ENCODE measurements at regions not wholly inside any gene's neighbourhood (a gene's known extent, or its start where the extent isn't known, plus 50 kb on each side); places are given as distances from the start of the nearest gene placed in this dataset.

- TF ChIP-seq CTCF (conservative IDR thresholded peaks at IDR 0.05; ENCODE audit: low read depth, low read length) (no peak), CHD1 (IDR thresholded peaks at IDR 0.05; ENCODE audit: low read depth, low read length) (no peak), POLR2A (IDR thresholded peaks at IDR 0.05; ENCODE audit: low read depth, low read length) (no peak), MXI1 (IDR thresholded peaks at IDR 0.05; ENCODE audit: borderline replicate concordance, low read depth, low read length) (no peak), RFX5 (IDR thresholded peaks at IDR 0.05; ENCODE audit: low read depth, low read length) (no peak), BHLHE40 (IDR thresholded peaks at IDR 0.05; ENCODE audit: low read depth, low read length) (no peak), RCOR1 (IDR thresholded peaks at IDR 0.05; ENCODE audit: insufficient replicate concordance, low read length) (no peak), ELK1 (IDR thresholded peaks at IDR 0.05; ENCODE audit: borderline replicate concordance, low read depth, low read length) (no peak)
Observed at GRCh38 chr7:15737601-15738000, 51.1 kb upstream of the MEOX2 start.
